ENCODE measurements at regions not wholly inside any gene's neighbourhood (a gene's known extent, or its start where the extent isn't known, plus 50 kb on each side); places are given as distances from the start of the nearest gene placed in this dataset.

DNA sequence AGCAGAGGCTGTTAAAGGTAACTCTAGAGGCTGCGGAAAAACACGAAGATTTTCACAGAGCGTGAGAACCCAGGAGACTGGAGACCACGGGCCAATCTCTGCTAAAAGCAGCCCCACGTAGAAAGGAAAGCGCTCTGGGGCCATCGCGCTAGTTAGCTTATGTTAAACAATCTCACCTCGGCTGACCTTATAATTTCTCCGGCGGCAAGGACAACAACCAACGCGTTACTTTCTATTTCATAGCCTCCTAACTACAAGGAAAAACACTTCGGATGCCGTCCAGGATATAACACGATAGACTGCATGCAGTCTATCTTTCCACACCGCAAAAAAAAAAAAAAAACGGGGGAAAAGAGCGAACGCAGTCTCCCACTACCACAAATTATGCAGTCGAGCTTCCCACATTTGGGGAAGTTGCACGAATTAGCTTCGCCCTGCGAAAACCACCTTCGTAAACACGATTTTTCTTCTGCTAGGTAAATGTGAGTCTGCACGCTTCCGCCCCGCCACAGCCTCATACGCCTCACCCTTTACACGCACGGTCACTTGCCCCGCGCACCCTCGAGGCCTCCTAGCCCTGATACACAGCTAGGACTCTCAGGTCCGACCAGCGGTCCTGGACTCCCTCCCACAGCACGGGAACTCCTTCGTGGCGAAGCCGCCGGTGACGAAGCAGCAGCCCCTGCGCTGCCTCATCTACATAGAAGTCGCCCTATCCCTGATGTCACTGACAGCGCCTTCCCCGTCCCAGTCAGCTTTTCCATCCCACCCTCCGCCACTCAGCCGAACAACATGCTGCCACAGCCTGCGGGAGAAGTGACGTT is 87.8 kb downstream of the PRKAB2 start:
- FAIRE-seq (peak; percentile 94), ATAC-seq (peak; percentile 89), DNase-seq (ENCODE audit: low read depth, low spot score) (peak; percentile 82)
- H3K4me2 ChIP-seq (ENCODE audit: control insufficient read depth, insufficient read depth), result peak overlapping the region; percentile 66
- H3K9me3 ChIP-seq (replicated peaks; ENCODE audit: control insufficient read depth, insufficient read depth, low read length), result no peaks in the 10 kb centered on the region; the same call in 2 of the 3 replicates
- no peaks in the 10 kb centered on the region for H4K20me1 ChIP-seq (ENCODE audit: control insufficient read depth, insufficient read depth)
- under 1% methylated on average over 49 of the region's 51 CpGs for WGBS (ENCODE audit: insufficient coverage, insufficient replicate concordance, low lambda C conversion rate, missing lambda C conversion rate)
- no peaks in the 10 kb centered on the region for H3K36me3 ChIP-seq (ENCODE audit: control insufficient read depth in 2 of 2, insufficient read depth in 2 of 2, low read length in 1 of 2)
- intact Hi-C loops (cut with micrococcal nuclease; ENCODE audit: unreplicated experiment) (loop anchor here (2.0 kb wide), 1 partner anchor 158 kb away; the partner anchor contains the start of gene CHD1L), in situ Hi-C loops (cut with MboI) (no loop called here)
- no peaks in the 10 kb centered on the region for H3K79me2 ChIP-seq (ENCODE audit: control insufficient read depth, insufficient read depth, low read length)
- peaks cover 2% of the 10 kb centered on the region; the same call in 1 of the 2 replicates for H3K4me1 ChIP-seq (ENCODE audit: control insufficient read depth, insufficient read depth, low read length)
- POLR2A ChIA-PET, result interaction anchor here (0.7 to 1.4 kb wide), 4 partner anchors 9 to 159 kb away, joined by 3 to 5 read pairs (median 3); partner anchors contain the start of gene CHD1L
- TSS peak; percentile 100 for BruUV-seq (replicated peaks)
- CTCF ChIA-PET, result interaction anchor here (0.7 kb wide), 1 partner anchor 137 kb away, joined by 3 read pairs; no protein-coding TSS in a partner anchor
- peaks cover 6 to 14% of the 10 kb centered on the region in 2 experiments for H3K27me3 ChIP-seq (replicated peaks in 1 of 2; ENCODE audit: control insufficient read depth in 2 of 2, insufficient read depth in 2 of 2, low read length in 1 of 2)
- peak overlapping the region; percentile 56 for H3K9ac ChIP-seq (ENCODE audit: control insufficient read depth, insufficient read depth, low read length)
- peak overlapping the region; percentile 55 for H3K27ac ChIP-seq (ENCODE audit: control insufficient read depth, insufficient read depth)
- H3K4me3 ChIP-seq, result peak overlapping the region; percentile 75
- peak overlapping the region; percentile 85 for H2AFZ ChIP-seq (ENCODE audit: control insufficient read depth, low read depth, low read length)
- SMC1A ChIA-PET (ENCODE audit: uncharacterized antibody, unreplicated experiment), result interaction anchor here (0.7 kb wide), 1 partner anchor 159 kb away, joined by 3 read pairs; no protein-coding TSS in a partner anchor
- RAD21 ChIA-PET (ENCODE audit: unreplicated experiment), result no interaction called here
- TF ChIP-seq SRF (IDR thresholded peaks at IDR 0.05; ENCODE audit: low read depth in 2 of 2, low read length in 2 of 2) (0 out of 4 replicates have a peak, but pooled peaks of 1 of the 2 experiments have one; percentile 2), NFYA (IDR thresholded peaks at IDR 0.05; ENCODE audit: borderline replicate concordance, low read depth, low read length) (no peak), MTA3 (IDR thresholded peaks at IDR 0.05; ENCODE audit: borderline replicate concordance, low read length) (peak; percentile 100), CBX5 (IDR thresholded peaks at IDR 0.05; ENCODE audit: low read depth) (peak; percentile 83; the same call in 1 of the 2 replicates), STAT1 (conservative IDR thresholded peaks at IDR 0.05) (peak; percentile 53; the same call in 1 of the 2 replicates), IKZF1 (conservative IDR thresholded peaks at IDR 0.05) (peak; percentile 75; the same call in 1 of the 2 replicates), KLF5 (IDR thresholded peaks at IDR 0.05; ENCODE audit: partially characterized antibody) (peak; percentile 63), HSF1 (IDR thresholded peaks at IDR 0.05; ENCODE audit: low read depth, low read length) (no peak), NR2F1 (conservative IDR thresholded peaks at IDR 0.05) (peak; percentile 81)
- TF ChIP-seq, protein P1, sequence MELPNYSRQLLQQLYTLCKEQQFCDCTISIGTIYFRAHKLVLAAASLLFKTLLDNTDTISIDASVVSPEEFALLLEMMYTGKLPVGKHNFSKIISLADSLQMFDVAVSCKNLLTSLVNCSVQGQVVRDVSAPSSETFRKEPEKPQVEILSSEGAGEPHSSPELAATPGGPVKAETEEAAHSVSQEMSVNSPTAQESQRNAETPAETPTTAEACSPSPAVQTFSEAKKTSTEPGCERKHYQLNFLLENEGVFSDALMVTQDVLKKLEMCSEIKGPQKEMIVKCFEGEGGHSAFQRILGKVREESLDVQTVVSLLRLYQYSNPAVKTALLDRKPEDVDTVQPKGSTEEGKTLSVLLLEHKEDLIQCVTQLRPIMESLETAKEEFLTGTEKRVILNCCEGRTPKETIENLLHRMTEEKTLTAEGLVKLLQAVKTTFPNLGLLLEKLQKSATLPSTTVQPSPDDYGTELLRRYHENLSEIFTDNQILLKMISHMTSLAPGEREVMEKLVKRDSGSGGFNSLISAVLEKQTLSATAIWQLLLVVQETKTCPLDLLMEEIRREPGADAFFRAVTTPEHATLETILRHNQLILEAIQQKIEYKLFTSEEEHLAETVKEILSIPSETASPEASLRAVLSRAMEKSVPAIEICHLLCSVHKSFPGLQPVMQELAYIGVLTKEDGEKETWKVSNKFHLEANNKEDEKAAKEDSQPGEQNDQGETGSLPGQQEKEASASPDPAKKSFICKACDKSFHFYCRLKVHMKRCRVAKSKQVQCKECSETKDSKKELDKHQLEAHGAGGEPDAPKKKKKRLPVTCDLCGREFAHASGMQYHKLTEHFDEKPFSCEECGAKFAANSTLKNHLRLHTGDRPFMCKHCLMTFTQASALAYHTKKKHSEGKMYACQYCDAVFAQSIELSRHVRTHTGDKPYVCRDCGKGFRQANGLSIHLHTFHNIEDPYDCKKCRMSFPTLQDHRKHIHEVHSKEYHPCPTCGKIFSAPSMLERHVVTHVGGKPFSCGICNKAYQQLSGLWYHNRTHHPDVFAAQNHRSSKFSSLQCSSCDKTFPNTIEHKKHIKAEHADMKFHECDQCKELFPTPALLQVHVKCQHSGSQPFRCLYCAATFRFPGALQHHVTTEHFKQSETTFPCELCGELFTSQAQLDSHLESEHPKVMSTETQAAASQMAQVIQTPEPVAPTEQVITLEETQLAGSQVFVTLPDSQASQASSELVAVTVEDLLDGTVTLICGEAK (IDR thresholded peaks at IDR 0.05; ENCODE audit: borderline replicate concordance), result no peak
- TF ChIP-seq, protein P2, sequence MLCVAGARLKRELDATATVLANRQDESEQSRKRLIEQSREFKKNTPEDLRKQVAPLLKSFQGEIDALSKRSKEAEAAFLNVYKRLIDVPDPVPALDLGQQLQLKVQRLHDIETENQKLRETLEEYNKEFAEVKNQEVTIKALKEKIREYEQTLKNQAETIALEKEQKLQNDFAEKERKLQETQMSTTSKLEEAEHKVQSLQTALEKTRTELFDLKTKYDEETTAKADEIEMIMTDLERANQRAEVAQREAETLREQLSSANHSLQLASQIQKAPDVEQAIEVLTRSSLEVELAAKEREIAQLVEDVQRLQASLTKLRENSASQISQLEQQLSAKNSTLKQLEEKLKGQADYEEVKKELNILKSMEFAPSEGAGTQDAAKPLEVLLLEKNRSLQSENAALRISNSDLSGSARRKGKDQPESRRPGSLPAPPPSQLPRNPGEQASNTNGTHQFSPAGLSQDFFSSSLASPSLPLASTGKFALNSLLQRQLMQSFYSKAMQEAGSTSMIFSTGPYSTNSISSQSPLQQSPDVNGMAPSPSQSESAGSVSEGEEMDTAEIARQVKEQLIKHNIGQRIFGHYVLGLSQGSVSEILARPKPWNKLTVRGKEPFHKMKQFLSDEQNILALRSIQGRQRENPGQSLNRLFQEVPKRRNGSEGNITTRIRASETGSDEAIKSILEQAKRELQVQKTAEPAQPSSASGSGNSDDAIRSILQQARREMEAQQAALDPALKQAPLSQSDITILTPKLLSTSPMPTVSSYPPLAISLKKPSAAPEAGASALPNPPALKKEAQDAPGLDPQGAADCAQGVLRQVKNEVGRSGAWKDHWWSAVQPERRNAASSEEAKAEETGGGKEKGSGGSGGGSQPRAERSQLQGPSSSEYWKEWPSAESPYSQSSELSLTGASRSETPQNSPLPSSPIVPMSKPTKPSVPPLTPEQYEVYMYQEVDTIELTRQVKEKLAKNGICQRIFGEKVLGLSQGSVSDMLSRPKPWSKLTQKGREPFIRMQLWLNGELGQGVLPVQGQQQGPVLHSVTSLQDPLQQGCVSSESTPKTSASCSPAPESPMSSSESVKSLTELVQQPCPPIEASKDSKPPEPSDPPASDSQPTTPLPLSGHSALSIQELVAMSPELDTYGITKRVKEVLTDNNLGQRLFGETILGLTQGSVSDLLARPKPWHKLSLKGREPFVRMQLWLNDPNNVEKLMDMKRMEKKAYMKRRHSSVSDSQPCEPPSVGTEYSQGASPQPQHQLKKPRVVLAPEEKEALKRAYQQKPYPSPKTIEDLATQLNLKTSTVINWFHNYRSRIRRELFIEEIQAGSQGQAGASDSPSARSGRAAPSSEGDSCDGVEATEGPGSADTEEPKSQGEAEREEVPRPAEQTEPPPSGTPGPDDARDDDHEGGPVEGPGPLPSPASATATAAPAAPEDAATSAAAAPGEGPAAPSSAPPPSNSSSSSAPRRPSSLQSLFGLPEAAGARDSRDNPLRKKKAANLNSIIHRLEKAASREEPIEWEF (IDR thresholded peaks at IDR 0.05; ENCODE audit: insufficient replicate concordance, low read depth, low read length), result no peak

Data from GM12878 (cell line).